ENCODE measurements at regions not wholly inside any gene's neighbourhood (a gene's known extent, or its start where the extent isn't known, plus 50 kb on each side); places are given as distances from the start of the nearest gene placed in this dataset.

- no peak for TF ChIP-seq CTCF (IDR thresholded peaks at IDR 0.05)
- no peak for TF ChIP-seq POLR2A (IDR thresholded peaks at IDR 0.05)
Measured at GRCh38 chr4:1495416-1496115, 89.3 kb upstream of the NKX1-1 start.

Data from Peyer's patch (tissue), 4 donors.